Liver (tissue), 8 donors: ENCODE measurements at regions not wholly inside any gene's neighbourhood (a gene's known extent, or its start where the extent isn't known, plus 50 kb on each side); places are given as distances from the start of the nearest gene placed in this dataset.

ENCODE experiments used
- DNase-seq: peaks from one replicate; pipeline ENCODE4 v3.0.0-alpha.2; 2017; ENCODE audit warnings: low spot score
- H3K27ac ChIP-seq, 2 donors: one replicate each; pipeline ENCODE4 v1.7.0; 2013; ENCODE audit warnings: inconsistent platforms in 2 of 2, low read length in 2 of 2, control low read depth in 1 of 2, low read depth in 1 of 2, mild to moderate bottlenecking in 1 of 2
- H3K27me3 ChIP-seq, 4 donors: one replicate each; pipeline versions ENCODE4 v1.6.1 to v1.7.0; 2013; ENCODE audit warnings: low read length in 3 of 4, inconsistent platforms in 1 of 4, mild to moderate bottlenecking in 1 of 4, moderate library complexity in 1 of 4; ENCODE audit not compliant: control insufficient read depth in 4 of 4, insufficient read depth in 4 of 4
- H3K36me3 ChIP-seq, 4 donors: one replicate each; pipeline versions ENCODE4 v1.6.1 to v1.7.0; 2013; ENCODE audit warnings: low read length in 3 of 4, mild to moderate bottlenecking in 3 of 4, low read depth in 1 of 4, moderate library complexity in 1 of 4; ENCODE audit not compliant: control insufficient read depth in 4 of 4, insufficient read depth in 3 of 4
- H3K4me1 ChIP-seq, 4 donors: one replicate each; pipeline versions ENCODE4 v1.6.1 to v1.7.0; 2013; ENCODE audit warnings: low read length in 3 of 4, mild to moderate bottlenecking in 3 of 4, moderate library complexity in 1 of 4; ENCODE audit not compliant: control insufficient read depth in 4 of 4, insufficient read depth in 4 of 4
- H3K4me3 ChIP-seq, 3 donors: one replicate each; pipeline versions ENCODE4 v1.6.1 to v1.7.0; 2013; ENCODE audit warnings: low read length in 3 of 3, control low read depth in 1 of 3, low read depth in 1 of 3, mild to moderate bottlenecking in 1 of 3
- H3K9ac ChIP-seq, 2 donors: one replicate each; pipeline ENCODE4 v1.7.0; 2013; ENCODE audit warnings: low read length in 2 of 2, mild to moderate bottlenecking in 2 of 2, moderate library complexity in 2 of 2, control low read depth in 1 of 2, low read depth in 1 of 2
- H3K9me3 ChIP-seq, 4 donors: one replicate each; pipeline versions ENCODE4 v1.6.1 to v1.7.0; 2013; ENCODE audit warnings: low read length in 3 of 4; ENCODE audit not compliant: control insufficient read depth in 4 of 4
- ATF3 ChIP-seq: IDR thresholded peaks from 2 replicates; pipeline ENCODE4 v1.6.1; 2016; ENCODE audit warnings: antibody characterized with exemption
- CTCF ChIP-seq: fragments of 150-350 bp; IDR thresholded peaks from 2 replicates; pipeline ENCODE4 v1.5.1; 2017; ENCODE audit warnings: improper control_type of control experiment, low read depth, low read length; ENCODE audit not compliant: missing input control
- EGR1 ChIP-seq, 2 donors: IDR thresholded peaks; 2 replicates each; pipeline ENCODE4 v1.6.1; 2016 to 2018; ENCODE audit warnings: antibody characterized with exemption in 2 of 2, low read depth in 2 of 2
- FOXA1 ChIP-seq: IDR thresholded peaks from 2 replicates; pipeline ENCODE4 v1.6.1; 2016; ENCODE audit warnings: antibody characterized with exemption
- FOXA2 ChIP-seq: IDR thresholded peaks from 2 replicates; pipeline ENCODE4 v1.6.1; 2016; ENCODE audit warnings: antibody characterized with exemption
- GABPA ChIP-seq, 2 donors: IDR thresholded peaks in 1 of 2; conservative IDR thresholded peaks in 1 of 2; 2 replicates each; pipeline ENCODE4 v1.6.1; 2016; ENCODE audit warnings: antibody characterized with exemption in 2 of 2, mild to moderate bottlenecking in 1 of 2, moderate library complexity in 1 of 2
- HNF4A ChIP-seq, 2 donors: conservative IDR thresholded peaks; 2 replicates each; pipeline ENCODE4 v1.6.1; 2016; ENCODE audit warnings: antibody characterized with exemption in 2 of 2, mild to moderate bottlenecking in 2 of 2
- HNF4G ChIP-seq: IDR thresholded peaks from 2 replicates; pipeline ENCODE4 v1.6.1; 2016; ENCODE audit warnings: antibody characterized with exemption
- JUND ChIP-seq, 2 donors: IDR thresholded peaks; 2 replicates each; pipeline ENCODE4 v1.6.1; 2016; ENCODE audit warnings: antibody characterized with exemption in 2 of 2
- MAX ChIP-seq: IDR thresholded peaks from 2 replicates; pipeline ENCODE4 v1.6.1; 2016; ENCODE audit warnings: antibody characterized with exemption
- NR2F2 ChIP-seq: IDR thresholded peaks from 2 replicates; pipeline ENCODE4 v1.6.1; 2016; ENCODE audit warnings: antibody characterized with exemption
- RAD21 ChIP-seq, 2 donors: IDR thresholded peaks; 2 replicates each; pipeline ENCODE4 v1.6.1; 2016; ENCODE audit warnings: antibody characterized with exemption in 2 of 2, mild to moderate bottlenecking in 2 of 2
- REST ChIP-seq: IDR thresholded peaks from 2 replicates; pipeline ENCODE4 v1.6.1; 2016; ENCODE audit warnings: antibody characterized with exemption, mild to moderate bottlenecking
- RXRA ChIP-seq, 2 donors: IDR thresholded peaks; 2 replicates each; pipeline ENCODE4 v1.6.1; 2017 to 2018; ENCODE audit warnings: antibody characterized with exemption in 2 of 2, mild to moderate bottlenecking in 1 of 2
- SP1 ChIP-seq: IDR thresholded peaks from 2 replicates; pipeline ENCODE4 v1.6.1; 2018; ENCODE audit warnings: antibody characterized with exemption, mild to moderate bottlenecking
- TAF1 ChIP-seq: conservative IDR thresholded peaks from 2 replicates; pipeline ENCODE4 v1.6.1; 2016; ENCODE audit warnings: antibody characterized with exemption, mild to moderate bottlenecking
- YY1 ChIP-seq: IDR thresholded peaks from 2 replicates; pipeline ENCODE4 v1.6.1; 2016; ENCODE audit warnings: antibody characterized with exemption, mild to moderate bottlenecking
- ZBTB33 ChIP-seq: IDR thresholded peaks from 2 replicates; pipeline ENCODE4 v1.6.1; 2016; ENCODE audit warnings: antibody characterized with exemption
- WGBS: extraction: QIAGEN DNeasy Blood & Tissue Kit; methylation state at CpG from one replicate; pipeline ENCODE4 v1.1.7; 2013; 5-methylcytosine and 5-hydroxymethylcytosine counted together
- donor health status: healthy.
- donor health status: healthy.
- donor health status: healthy.
- donor health status: healthy.
- donor health status: healthy.

- Histone ChIP-seq H3K4me3 (no peak overlapping the region), H3K9me3 (no peaks in the 10 kb centered on the region), H3K4me1 (no peaks in the 10 kb centered on the region), H3K9ac (no peak overlapping the region), H3K27ac (no peak overlapping the region), H3K36me3 (no peaks in the 10 kb centered on the region), H3K27me3 (peaks cover 0 to 2% (median 0%) of the 10 kb centered on the region in 4 donors)
- WGBS: 81% methylated on average over 1 of the region's 1 CpG
- no peak for DNase-seq
- TF ChIP-seq GABPA (IDR thresholded peaks at IDR 0.05 in 1 of 2, conservative IDR thresholded peaks at IDR 0.05 in 1 of 2) (no peak), HNF4G (no peak), REST (no peak), MAX (no peak), TAF1 (no peak), YY1 (no peak), JUND (IDR thresholded peaks at IDR 0.05) (no peak), HNF4A (conservative IDR thresholded peaks at IDR 0.05) (no peak), FOXA1 (no peak), NR2F2 (no peak), ATF3 (no peak), FOXA2 (no peak), RAD21 (IDR thresholded peaks at IDR 0.05) (no peak), EGR1 (IDR thresholded peaks at IDR 0.05; ENCODE audit: low read depth in 2 of 2) (no peak), CTCF (no peak), SP1 (no peak), ZBTB33 (no peak), RXRA (IDR thresholded peaks at IDR 0.05) (no peak)
Measured at GRCh38 chr16:66045626-66046025, 320.9 kb upstream of the CDH5 start.

GRCh38 chr16:66044556-66044955 is 321.9 kb upstream of the CDH5 start:
- no peak for DNase-seq
- no peak overlapping the region for H3K27ac ChIP-seq
- 72% methylated on average over 2 of the region's 2 CpGs for WGBS

More at GRCh38 chr16:66044556-66044955, 321.9 kb upstream of the CDH5 start:
- TF ChIP-seq FOXA2 (no peak), YY1 (no peak), TAF1 (no peak), GABPA (IDR thresholded peaks at IDR 0.05 in 1 of 2, conservative IDR thresholded peaks at IDR 0.05 in 1 of 2) (no peak), ATF3 (no peak)
- Histone ChIP-seq H3K9me3 (no peaks in the 10 kb centered on the region), H3K36me3 (no peaks in the 10 kb centered on the region), H3K4me1 (no peaks in the 10 kb centered on the region), H3K9ac (no peak overlapping the region), H3K4me3 (no peak overlapping the region), H3K27me3 (peaks cover 0 to 2% (median under 1%) of the 10 kb centered on the region in 4 donors)
